NCI-H345 (cell line): ENCODE measurements at regions not wholly inside any gene's neighbourhood (a gene's known extent, or its start where the extent isn't known, plus 50 kb on each side); places are given as distances from the start of the nearest gene placed in this dataset.
A peak's percentile ranks its signal among the peaks of the same experiment; 100 is the strongest.

Experiments
- DNase-seq: peaks from one replicate; lab custom pipeline; 2025; lab: John Stamatoyannopoulos, UW

DNA sequence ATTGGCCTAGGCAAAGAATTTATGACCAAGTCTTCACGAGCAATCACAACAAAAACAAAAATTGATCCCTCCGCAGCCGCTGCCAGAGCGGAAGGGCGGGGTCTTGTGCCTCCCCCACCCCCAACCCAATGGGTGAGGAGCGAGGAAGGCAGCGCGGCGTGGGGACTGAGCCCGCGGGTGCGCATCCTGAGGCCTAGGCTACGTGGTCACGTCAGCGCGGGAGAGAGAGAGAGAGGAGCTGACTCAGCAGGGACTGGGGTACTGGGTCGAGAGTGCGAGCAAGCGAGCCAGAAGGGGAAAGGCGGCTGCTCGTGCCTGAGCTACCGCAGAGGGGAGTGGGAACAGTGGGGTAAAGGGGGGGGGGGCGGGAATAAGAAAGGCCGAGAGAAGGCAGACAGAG, 90.1 kb upstream of the FERMT1 start:
- no peak for DNase-seq

- no peak for DNase-seq
These were observed 86.3 kb upstream of the FERMT1 start for GRCh38 chr20:6209093-6209492.

DNA sequence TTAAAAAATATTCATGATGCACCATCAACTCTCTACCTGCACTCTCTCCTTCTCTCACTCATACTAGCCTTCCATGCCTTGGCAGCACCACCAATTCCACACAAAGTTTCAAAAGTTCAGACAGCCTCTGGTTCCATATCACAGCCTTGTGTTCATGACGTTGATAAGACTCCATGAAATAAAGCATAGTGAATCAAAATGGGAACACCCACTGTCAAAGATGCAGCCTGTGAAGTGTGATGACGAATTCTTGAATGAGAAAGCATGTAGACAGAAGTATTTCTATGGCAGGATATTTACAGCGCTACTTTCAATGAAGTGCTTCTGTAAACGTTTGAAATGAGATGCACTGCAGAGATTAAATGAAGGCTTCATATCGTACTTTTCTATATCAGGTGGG, 77.3 kb upstream of the FERMT1 start:
- DNase-seq = peak; percentile 16

DNA sequence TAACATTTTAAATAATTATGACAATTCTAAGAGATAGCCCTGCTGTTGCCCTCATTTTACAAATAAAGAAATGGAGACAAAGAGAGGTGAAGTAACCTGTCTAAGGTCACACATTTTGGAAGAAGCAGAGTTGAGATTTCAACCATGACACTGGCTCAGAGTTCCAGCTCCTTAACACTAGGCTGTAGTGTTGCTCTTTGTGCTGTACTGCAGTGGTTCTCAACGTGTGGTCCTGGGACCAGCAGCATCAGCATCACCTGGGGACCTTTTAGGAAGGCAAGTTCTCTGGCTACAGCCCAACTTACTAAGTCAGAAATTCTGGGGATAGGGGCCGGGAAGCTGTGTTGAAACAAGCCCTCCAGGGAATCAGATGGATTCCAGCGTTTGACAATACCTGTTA, 62.4 kb upstream of the FERMT1 start:
- DNase-seq = no peak

- no peak for DNase-seq
These were observed 61.3 kb upstream of the FERMT1 start for GRCh38 chr20:6184086-6184485.

- no peak for DNase-seq
These were observed 57.7 kb upstream of the FERMT1 start for GRCh38 chr20:6180531-6180930.

- DNase-seq = peak; percentile 47
These were observed 55.7 kb upstream of the FERMT1 start for GRCh38 chr20:6178537-6178936.

DNA sequence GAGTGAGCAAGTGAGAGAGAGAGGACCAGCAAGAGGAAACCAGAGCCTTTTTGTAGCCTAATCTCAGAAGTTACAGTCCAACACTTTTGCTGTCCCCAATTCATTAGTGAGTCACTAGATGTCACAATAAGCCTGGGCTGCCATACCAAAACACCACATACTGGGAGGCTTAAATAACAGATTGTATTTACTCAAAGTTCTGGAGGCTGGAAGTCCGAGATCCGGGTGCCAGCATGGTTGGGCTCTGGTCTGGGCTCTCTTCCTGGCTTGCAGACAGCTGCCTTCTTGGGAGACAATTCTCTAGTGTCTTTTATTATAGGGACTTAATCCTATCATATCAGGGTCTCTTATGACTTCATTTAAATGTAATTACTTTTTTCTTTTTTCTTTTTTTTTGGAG, 50.7 kb upstream of the FERMT1 start:
- no peak for DNase-seq
